AG04450 (cell line): ENCODE measurements at regions not wholly inside any gene's neighbourhood (a gene's known extent, or its start where the extent isn't known, plus 50 kb on each side); places are given as distances from the start of the nearest gene placed in this dataset.

Source experiments
- CTCF ChIA-PET: fragments of 300-600, 350-600 bp; formaldehyde crosslinking; extraction: SDS; loops from one replicate; lab custom pipeline; 2022; ENCODE audit warnings: antibody characterized with exemption, inconsistent platforms; lab: Charles Lee
- POLR2A ChIA-PET: fragments of 350-600 bp; formaldehyde crosslinking; extraction: SDS; loops from one replicate; lab custom pipeline; 2021; ENCODE audit warnings: antibody characterized with exemption, inconsistent platforms; lab: Yijun Ruan, JAX
- DNase-seq: peaks from one replicate; pipeline ENCODE4 v3.0.0-alpha.2; 2011; ENCODE audit warnings: low read depth, low spot score
- H3K27ac ChIP-seq: one replicate; pipeline ENCODE4 v1.5.1; 2012; ENCODE audit warnings: low read depth, low read length, control low read depth
- H3K27me3 ChIP-seq: one replicate; pipeline ENCODE4 v1.6.0; 2012; ENCODE audit warnings: low read length; ENCODE audit not compliant: control insufficient read depth, insufficient read depth
- H3K4me3 ChIP-seq: 2 replicates; pipeline ENCODE4 v1.5.1; 2011; ENCODE audit warnings: mild to moderate bottlenecking, low read depth, low read length, control low read depth
- H3K9me3 ChIP-seq: 2 replicates; pipeline ENCODE4 v1.5.1; 2012; ENCODE audit warnings: low read length; ENCODE audit not compliant: control insufficient read depth, insufficient read depth
- TF ChIP-seq, protein P1 (sequence below): IDR thresholded peaks from 2 replicates; pipeline ENCODE4 v1.5.1; 2011; ENCODE audit warnings: low read depth, low read length, control low read depth, inconsistent platforms

GRCh38 chr13:60959427-60959826 lies 456.2 kb downstream of the PCDH20 start:
- Histone ChIP-seq H3K4me3 (no peak overlapping the region), H3K27ac (no peak overlapping the region), H3K9me3 (peaks cover 4% of the 10 kb centered on the region; the same call in 1 of the 2 replicates), H3K27me3 (no peaks in the 10 kb centered on the region)
- TF ChIP-seq, protein P1, sequence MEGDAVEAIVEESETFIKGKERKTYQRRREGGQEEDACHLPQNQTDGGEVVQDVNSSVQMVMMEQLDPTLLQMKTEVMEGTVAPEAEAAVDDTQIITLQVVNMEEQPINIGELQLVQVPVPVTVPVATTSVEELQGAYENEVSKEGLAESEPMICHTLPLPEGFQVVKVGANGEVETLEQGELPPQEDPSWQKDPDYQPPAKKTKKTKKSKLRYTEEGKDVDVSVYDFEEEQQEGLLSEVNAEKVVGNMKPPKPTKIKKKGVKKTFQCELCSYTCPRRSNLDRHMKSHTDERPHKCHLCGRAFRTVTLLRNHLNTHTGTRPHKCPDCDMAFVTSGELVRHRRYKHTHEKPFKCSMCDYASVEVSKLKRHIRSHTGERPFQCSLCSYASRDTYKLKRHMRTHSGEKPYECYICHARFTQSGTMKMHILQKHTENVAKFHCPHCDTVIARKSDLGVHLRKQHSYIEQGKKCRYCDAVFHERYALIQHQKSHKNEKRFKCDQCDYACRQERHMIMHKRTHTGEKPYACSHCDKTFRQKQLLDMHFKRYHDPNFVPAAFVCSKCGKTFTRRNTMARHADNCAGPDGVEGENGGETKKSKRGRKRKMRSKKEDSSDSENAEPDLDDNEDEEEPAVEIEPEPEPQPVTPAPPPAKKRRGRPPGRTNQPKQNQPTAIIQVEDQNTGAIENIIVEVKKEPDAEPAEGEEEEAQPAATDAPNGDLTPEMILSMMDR = no peak
- CTCF ChIA-PET = no interaction called here
- POLR2A ChIA-PET = no interaction called here
- no peak for DNase-seq

GRCh38 chr13:60957816-60958215 lies 457.8 kb downstream of the PCDH20 start:
- TF ChIP-seq, protein P1 = no peak
- no peak overlapping the region for H3K27ac ChIP-seq
- DNase-seq = no peak
- POLR2A ChIA-PET = no interaction called here
- CTCF ChIA-PET = no interaction called here
- H3K9me3 ChIP-seq = peaks cover 4% of the 10 kb centered on the region; the same call in 1 of the 2 replicates
- H3K27me3 ChIP-seq = no peaks in the 10 kb centered on the region
- no peak overlapping the region for H3K4me3 ChIP-seq

DNA sequence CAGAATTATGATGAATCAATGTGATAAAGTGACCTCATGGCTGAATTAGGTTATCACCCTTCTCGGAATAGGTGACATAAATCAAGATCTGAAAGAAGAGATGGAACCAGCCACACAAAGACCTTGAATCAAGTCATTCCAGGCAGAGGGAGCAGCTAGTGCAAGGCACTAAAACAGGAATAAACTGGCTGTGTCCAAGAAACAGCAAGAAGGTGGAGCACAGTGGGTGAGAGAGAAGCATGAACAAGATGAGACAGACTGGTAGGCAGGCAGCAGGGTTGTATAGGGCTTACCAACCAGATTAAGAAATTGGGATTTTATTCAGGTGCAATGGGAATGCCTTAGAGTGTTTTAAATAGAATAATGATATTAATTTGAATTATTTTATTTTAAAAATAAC lies 470.3 kb downstream of the PCDH20 start:
- POLR2A ChIA-PET = no interaction called here

GRCh38 chr13:60944863-60945262 lies 470.8 kb downstream of the PCDH20 start:
- H3K27me3 ChIP-seq = no peaks in the 10 kb centered on the region
- DNase-seq = no peak
- peaks cover 2% of the 10 kb centered on the region; the same call in 1 of the 2 replicates for H3K9me3 ChIP-seq
- H3K27ac ChIP-seq = no peak overlapping the region
- TF ChIP-seq, protein P1 = no peak
- ChIA-PET CTCF (no interaction called here), POLR2A (no interaction called here)
- H3K4me3 ChIP-seq = no peak overlapping the region

More for the DNA sequence above, 470.3 kb downstream of the PCDH20 start:
- no peaks in the 10 kb centered on the region for H3K27me3 ChIP-seq
- CTCF ChIA-PET = no interaction called here
- no peak overlapping the region for H3K27ac ChIP-seq
- H3K4me3 ChIP-seq = no peak overlapping the region
- H3K9me3 ChIP-seq = peaks cover 2% of the 10 kb centered on the region; the same call in 1 of the 2 replicates
- DNase-seq = no peak
- TF ChIP-seq, protein P1 = no peak

- TF ChIP-seq, protein P1 = no peak
- ChIA-PET POLR2A (no interaction called here), CTCF (no interaction called here)
- Histone ChIP-seq H3K9me3 (peaks cover 2% of the 10 kb centered on the region; the same call in 1 of the 2 replicates), H3K27ac (no peak overlapping the region), H3K27me3 (no peaks in the 10 kb centered on the region), H3K4me3 (no peak overlapping the region)
- no peak for DNase-seq
These were observed 471.6 kb downstream of the PCDH20 start for GRCh38 chr13:60944016-60944415.
